Prostate gland (tissue), 2 donors: ENCODE measurements at regions not wholly inside any gene's neighbourhood (a gene's known extent, or its start where the extent isn't known, plus 50 kb on each side); places are given as distances from the start of the nearest gene placed in this dataset.

ENCODE experiments used
- POLR2A ChIP-seq: fragments of 450-650 bp; IDR thresholded peaks from one replicate; pipeline ENCODE4 v1.6.1; 2016; ENCODE audit warnings: antibody characterized with exemption, mild to moderate bottlenecking
- TF ChIP-seq, protein P1 (sequence below), 4 experiments: fragments of 200-600 bp in 2 of 4; fragments of 450-650 bp in 2 of 4; sonication (generic) in 2 of 4; IDR thresholded peaks; 1 replicate in 3 of 4; 2 replicates in 1 of 4; pipeline ENCODE4 v1.5.1; 2016 to 2019; ENCODE audit warnings: antibody characterized with exemption in 4 of 4, mild to moderate bottlenecking in 2 of 4, moderate library complexity in 2 of 4

GRCh38 chr4:71167083-71167482 is 171.7 kb upstream of the SLC4A4 start:
- TF ChIP-seq, protein P1, sequence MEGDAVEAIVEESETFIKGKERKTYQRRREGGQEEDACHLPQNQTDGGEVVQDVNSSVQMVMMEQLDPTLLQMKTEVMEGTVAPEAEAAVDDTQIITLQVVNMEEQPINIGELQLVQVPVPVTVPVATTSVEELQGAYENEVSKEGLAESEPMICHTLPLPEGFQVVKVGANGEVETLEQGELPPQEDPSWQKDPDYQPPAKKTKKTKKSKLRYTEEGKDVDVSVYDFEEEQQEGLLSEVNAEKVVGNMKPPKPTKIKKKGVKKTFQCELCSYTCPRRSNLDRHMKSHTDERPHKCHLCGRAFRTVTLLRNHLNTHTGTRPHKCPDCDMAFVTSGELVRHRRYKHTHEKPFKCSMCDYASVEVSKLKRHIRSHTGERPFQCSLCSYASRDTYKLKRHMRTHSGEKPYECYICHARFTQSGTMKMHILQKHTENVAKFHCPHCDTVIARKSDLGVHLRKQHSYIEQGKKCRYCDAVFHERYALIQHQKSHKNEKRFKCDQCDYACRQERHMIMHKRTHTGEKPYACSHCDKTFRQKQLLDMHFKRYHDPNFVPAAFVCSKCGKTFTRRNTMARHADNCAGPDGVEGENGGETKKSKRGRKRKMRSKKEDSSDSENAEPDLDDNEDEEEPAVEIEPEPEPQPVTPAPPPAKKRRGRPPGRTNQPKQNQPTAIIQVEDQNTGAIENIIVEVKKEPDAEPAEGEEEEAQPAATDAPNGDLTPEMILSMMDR (IDR thresholded peaks at IDR 0.05), result no peak
- TF ChIP-seq POLR2A, result no peak
